Ammon's horn (tissue), 1 donor: ENCODE measurements at regions not wholly inside any gene's neighbourhood (a gene's known extent, or its start where the extent isn't known, plus 50 kb on each side); places are given as distances from the start of the nearest gene placed in this dataset.

ENCODE experiments used
- DNase-seq: peaks from one replicate; pipeline ENCODE4 v3.0.0-alpha.2; 2016; ENCODE audit warnings: low spot score

DNA sequence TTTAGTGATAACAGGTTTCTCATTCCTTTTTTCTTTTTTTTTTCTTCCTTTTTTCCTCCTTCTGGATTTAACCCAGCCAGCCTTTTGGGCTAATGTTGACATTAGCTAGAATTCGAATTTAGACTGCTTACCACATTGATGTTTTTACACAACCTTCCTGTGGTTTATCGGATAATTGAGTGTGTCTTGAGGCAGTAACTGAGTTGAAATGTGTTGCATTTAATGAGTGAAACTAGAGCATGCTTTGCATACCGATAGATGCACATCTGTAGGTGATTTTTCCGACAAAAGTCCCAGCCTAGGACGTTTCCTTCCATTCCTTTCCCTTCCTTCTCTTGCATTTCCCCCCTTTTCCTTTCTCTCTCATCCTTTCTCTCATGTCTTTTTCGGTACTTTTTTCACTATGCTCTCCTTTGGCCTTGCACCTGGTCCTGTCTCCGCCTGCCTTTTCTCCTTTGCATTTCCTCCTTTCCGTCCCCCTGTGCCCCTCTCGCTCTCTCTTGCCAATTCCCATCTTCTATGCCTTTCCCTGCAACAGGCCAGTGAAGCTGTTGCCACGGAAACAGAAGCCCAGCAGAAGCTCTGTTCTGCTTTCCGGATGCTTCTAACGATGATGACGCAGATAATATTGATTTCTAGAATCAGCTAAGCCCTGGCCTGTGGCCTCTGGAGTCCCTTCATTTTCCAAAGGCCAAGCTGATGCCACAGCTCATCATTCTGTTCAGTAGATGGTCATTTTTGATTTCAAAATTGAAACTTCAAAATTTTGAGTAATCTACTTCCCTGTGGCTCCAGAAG is 76.1 kb downstream of the SLC25A47 start:
- peak; percentile 56 for DNase-seq

DNA sequence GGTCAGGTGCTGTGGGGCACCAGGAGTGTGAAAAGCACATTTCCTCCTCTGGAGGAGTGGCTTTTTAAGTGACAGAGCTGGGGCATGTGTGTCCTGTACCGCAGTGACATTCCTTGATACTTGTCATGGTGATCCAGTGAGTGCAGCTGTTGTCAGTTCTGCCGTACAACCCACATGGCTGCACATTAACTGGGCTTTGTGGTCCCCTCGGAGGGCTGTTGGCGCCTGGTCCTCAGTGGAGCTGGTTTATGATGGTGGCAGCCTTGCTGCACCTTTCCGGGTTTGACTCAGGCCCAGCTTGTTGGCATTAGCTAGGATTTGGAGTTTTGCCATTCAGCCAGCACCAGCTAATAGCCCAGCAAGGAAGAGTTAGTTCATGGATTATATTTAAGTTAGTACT is 77.0 kb downstream of the SLC25A47 start:
- DNase-seq: no peak

DNA sequence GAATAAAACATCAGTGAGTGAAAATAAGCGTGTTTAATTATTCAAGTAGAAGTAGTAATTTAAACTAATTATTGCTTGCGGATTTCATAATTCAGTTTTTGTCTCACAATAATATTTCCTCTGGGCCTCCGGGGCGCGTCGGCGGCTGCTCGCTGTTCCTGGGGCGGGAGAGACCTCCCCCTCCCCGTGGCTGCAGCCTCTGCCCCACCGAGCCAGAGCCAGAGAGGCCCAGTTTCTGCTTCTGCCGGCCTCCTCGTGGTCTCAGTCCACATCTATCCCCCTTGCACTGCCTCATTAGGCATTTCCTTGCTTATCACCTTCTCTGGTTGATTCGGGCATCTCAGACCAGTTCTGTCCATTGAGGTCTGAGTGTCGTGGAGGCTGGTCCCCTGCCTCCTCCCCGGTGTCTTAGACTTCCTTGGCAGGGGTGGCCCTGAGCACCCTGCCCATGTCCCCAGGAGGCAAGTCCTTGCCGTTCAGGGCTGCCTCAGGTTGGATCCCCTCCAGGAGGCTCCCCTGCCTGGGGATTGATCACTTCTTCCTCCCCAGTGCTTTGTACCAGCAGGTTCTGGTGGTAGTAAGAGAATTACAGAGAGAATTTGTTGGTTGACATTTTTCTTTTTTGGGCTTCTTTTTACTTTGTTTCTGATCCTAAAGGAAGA is 78.0 kb downstream of the SLC25A47 start:
- no peak for DNase-seq

DNA sequence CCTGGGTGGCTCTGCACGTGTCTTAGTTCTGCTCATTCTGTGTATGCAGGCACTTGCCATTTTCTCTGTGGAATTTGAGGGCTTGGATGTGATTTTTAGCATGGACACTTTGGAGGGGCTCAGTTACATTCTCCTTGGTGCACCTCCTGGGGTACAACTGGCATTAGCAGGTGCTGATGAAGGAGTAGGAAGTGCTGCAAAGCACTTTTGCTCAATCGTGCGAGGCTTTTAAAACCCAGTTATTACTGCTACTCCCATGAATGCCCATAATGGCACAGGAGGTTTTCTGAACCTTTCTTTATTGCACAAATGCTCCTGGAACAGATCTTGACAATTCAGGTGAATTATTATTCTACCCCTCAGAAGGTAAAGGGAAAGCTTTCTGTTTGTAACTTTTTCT is 78.7 kb downstream of the SLC25A47 start:
- no peak for DNase-seq

DNA sequence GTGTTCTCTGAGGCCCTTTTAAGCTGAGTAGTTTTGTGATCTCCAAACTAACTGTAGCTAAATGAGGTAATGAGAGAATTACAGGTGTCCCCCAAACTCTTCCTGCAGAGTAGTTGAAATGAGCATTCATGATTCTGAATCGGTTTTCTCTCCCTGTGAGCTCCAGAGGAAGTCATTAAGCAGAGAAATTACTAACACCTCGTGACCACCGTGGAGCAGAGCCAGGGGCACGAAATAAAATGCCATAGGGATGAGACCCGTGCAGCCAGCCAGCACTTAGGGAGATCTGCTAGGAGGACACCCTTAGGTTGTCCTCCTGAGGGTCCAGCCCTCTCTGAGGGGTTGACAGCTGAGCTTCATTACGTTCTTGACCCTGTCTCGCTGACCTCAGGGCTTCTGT is 79.5 kb downstream of the SLC25A47 start:
- DNase-seq: no peak

DNA sequence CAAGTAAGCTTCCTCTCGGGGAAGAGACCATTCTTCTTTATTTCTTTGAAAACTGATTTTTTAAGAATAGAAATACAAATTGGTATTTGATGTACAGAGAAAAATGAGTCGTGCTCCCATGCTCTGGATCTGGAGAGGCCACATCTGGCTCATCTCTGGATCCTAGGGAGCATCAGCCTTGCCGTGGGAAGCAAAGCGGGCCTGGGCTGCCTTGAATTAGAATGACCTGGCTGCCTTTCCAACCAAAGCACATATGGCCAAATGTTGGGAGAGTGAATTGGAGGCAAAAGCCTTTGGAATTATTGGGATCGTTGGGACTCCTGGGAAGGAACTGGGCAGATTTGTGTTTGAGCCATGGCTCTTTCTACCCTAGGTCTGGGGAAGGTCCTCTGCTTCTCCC is 80.0 kb downstream of the SLC25A47 start:
- DNase-seq: no peak

DNA sequence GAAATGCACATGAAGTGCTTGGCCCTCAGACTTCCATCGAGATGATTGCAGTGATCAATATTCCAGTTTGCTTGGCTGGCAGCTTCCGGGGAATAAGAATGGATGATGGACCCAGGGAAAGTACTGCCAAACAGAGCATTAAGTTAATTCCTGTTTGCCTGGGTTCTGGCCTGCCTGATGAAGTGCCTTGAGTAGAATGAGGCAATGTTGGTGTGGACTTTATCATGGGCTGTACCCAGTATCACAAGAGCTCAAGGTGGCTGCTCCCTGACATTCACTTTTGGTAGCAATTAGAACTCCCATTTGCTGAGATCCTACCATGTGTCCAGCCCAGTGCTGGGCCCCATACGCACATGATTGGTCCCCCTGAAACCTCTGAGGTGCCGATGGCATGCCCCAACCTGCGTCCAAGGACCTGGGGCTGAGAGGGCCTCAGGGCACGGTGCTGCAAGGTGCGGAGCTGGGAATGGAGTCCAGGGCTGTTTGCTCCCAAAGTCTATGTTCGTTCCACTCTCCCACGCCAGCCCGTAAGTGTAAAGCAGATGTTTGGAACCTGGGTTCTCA is 80.7 kb downstream of the SLC25A47 start:
- DNase-seq: no peak

DNA sequence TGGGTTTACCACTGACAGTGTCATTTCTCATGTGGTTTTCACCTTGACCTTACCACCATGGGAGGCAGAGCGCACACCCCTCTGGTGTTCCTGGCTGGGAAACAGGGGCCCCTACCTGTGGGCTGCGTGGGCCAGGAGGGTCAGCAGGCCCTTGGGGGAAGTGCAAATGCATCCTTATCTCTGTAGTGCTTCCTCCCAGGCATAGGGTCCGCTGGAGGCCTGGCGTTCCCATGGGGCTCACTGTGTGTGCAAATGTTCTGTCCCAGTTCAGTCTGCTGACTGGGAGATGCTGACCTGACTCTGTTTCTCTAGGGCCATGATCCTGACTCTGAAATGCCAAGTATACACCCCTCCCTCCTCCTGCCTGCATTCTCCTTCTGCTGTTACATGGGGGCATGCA is 81.3 kb downstream of the SLC25A47 start:
- no peak for DNase-seq

DNA sequence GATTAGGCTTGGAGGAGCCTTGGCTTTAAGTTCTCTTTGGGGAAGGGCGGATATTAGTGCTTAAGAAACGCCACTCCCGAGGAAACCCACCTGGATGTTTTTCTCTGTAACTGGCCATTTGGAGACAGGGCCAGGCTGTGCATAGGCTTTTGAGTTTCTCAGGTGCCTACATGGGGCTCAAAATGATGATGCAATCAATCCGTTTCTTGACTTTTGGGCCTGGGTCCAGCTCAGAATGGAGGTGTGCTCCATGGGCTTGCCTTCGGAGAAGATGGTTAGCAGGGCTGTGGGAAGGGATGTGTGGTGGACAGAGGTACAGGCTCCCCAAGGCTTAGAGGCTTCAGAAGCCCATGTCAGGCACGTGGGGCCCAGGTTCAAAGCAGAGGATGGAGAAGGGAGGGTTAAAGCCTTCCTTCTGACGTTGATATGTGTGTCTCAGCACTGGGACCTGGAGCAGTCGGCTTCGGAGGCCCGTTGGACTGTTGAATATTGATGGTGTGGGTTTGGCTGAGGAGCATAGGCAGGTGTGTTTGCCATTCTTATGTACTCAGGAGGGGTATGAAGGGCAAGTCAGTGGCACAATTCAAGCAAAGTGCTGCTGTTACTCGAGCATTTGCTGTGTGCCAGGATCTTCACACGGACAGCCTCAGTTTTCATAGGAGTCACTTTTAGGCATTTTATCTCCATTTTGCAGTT is 82.8 kb downstream of the SLC25A47 start:
- no peak for DNase-seq

DNA sequence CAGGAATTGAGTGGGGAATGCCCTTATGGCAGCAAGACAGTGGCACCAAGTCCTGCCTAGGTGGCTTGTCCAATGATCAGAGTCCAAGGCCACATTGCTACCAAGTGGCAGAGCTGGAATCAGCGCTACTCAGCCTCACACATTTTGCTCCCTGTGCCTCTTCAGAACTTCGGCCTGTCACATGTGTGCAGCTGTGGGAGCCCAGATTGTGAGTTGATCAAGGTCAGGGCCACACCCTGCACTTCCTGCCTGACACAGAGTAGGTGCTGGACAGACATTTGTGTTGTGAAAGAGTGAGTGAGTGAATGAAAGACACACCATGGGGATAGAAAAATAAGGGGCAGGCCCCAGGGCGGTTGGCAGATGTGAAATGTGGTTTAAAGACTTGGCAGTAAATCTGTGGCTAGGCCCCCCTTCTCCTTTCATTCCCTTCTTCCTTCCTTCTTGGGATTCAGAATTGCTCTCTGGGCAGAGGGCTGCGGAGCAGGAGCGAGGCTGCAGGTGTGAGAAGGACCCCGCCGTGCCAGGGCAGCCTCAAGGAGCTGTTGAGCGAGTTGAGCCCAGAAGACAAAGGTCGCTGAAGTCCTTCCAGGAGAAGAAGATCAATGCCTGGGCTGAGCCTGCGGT is 83.5 kb downstream of the SLC25A47 start:
- no peak for DNase-seq

DNA sequence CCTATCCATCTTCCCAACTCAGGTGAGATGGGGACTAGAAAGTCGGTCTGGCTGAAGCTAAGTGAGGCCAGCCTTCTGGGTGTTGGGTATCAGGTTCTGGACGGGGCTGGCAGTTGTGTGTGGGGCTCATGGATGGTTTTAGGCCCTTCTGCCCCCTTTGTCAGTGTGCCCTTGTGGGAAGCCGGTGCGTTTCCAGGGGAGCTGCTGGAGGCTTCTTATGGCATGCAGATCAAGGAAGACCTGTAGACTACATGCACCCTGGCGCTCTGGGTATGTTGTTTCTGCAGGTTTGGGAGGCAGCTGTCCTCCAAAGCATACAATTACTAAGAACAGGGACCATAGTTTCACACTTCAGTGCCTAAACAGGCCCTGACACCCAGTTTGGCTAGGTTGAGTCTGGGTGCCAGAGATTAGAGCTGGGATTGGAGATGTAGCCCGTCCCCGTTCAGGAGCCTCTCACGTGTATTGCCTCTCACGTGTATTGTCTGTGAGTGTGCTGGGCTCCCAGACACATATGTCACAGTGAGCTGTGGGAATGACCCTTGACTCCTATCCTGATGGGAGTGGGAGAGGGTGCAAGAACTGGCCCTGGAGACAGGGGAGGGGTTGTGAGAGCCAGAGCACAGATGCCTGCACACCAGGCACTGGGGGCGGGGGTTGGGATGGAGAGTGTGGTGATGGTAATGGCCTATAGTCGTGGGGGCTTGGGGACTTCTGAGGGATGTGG is 84.4 kb downstream of the SLC25A47 start:
- no peak for DNase-seq

DNA sequence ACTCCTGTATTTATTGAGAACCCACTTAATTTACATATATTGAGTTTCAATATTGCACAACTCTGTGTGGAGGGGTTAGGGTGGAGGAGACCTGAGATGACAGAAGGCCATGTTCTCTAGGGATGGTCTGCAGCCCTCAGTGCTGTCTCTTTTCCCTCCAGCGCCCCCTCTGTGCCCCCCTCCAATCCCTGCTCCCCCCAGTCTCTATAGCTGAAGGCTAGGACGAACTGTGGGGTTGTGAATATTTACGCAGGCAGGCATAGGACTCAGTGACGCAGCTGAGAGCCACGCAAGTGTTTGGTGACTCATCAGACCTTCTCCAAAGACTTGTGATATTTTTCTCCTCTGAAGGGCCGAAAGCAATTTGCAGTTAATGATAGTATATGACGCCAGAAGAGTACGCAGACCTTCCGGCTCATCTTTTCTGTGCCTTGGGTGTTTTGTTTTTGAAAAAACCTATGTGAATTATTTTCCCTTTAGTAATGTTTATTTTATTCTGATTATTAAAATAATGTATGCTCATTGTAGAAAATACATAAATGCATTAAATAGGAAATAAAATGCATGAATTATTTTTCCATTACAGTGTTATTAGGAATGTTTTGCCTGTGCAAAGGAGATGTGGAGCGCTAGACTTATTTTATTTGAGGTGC is 85.3 kb downstream of the SLC25A47 start:
- no peak for DNase-seq

DNA sequence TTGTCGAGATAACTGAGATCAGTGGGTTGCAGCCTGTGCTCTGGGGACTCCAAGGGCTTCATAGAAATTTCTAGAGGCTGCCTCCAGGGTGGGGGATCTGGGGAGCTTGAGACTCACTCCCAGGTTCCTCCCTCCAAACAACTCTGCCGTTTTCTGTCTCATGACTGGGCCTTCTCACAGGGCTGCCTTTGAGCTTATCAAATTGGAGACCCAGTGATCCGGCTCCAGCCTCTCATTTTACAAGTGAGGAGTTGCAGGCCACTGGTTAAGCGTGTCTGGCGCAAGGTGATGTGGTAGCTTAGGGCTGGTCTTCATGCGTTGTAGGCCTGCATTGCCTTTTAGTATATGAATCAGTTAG is 85.8 kb downstream of the SLC25A47 start:
- no peak for DNase-seq

DNA sequence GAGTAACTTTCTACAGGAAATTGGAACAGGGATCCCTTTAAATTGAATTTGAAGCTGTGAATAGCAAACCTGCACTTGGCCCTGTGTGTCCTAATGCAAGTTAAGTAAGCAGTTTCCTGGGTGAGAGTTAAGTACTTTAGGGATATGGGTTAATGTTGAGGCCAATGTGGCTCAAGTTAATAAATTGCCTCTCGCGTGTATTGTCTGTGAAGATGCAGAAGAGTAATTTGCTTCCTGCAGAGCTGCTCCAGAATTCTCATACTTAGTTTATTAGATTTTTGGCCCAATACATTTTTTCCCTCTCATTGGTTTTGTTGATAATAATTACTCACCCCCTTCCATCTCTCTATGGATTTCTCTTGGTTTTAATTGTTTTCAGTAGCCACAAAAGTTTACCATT is 86.5 kb downstream of the SLC25A47 start:
- no peak for DNase-seq

DNA sequence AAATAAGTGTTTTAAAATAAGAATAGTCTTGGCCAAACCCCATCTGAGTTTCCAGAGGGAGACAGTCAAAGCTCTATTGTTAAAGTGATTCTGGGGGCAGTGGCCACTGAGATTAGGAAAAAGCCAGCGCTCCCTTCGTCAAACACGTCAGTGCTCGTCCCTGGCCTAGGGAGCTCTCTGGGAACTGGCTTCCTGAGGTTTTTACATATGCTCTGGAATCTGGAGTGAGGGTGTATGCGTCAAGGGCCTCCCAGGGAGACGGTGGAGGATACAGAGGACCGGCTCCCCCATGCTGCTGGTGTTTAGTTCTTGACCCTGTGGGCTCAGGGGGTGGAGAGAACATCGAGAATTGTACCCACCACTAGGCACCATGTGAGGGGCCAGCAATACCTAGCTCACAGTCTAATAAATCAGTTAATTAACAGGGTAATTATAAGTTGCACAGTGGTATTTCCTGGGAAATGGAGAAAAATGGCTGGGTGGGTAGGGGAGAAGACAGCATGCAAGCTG is 87.0 kb downstream of the SLC25A47 start:
- no peak for DNase-seq

DNA sequence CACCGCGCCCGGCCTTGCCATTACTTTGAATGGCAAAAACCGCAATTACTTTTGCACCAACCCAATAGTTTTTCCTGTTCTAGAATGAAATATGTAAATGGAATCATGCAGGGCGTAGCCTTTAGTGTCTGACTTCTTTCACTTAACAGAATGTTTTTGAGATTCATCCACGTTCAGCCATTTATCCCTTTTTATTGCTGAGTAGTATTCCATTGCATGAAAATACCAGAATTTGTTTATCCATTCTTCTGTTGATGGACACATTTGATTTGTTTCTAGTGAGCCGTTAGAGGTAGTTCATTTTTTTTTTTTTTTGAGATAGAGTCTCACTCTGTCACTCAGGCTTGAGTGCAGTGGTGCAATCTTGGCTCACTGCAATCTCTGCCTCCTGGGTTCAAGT is 90.6 kb downstream of the SLC25A47 start:
- DNase-seq: no peak

DNA sequence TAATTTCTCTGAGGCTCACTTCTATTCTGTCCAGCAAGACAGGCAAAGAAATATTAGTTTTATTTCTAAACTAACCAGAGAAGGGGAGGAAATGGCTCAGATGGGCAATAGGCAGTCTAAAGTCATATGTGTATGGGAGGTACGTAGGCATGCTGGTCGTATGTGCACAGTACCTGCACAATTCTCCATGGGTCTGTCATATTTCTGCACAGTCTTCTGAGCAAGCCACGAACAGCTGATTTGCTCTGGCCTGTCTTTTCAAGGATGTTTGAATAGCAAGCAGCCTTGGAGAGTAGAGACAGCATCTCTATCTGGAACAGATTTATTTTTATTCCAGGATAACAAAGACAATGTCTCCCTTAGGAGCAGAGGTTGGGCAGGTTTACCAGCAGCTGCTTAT is 92.1 kb downstream of the SLC25A47 start:
- no peak for DNase-seq

DNA sequence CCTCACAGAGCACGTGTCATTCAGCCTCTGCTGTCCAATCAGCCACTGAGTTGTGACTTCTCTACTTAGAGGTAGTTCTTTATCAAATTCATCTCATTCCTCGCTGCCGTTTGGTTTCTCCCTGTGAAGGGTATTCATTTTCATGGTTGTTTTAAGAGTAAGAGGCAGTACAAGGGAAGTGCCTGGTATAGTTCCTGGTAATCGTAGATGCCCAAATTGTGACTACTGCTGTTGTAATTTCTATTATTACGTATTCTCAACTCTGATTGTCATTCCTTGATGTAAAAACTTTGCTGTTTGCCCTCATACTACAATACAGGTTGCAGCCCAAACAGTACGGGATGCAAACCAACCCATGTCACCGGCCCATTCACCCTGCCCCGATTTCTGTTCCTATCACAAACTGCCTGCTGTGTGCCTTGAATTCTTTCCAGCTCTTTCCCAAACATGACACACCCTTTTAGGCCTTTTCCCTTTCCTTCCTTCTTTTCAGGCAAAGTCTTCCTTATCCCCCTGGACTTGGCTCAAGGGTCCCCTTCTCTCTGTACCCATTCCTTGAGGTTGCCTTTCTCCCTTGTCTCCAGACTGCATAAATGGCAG is 93.0 kb downstream of the SLC25A47 start:
- DNase-seq: no peak

DNA sequence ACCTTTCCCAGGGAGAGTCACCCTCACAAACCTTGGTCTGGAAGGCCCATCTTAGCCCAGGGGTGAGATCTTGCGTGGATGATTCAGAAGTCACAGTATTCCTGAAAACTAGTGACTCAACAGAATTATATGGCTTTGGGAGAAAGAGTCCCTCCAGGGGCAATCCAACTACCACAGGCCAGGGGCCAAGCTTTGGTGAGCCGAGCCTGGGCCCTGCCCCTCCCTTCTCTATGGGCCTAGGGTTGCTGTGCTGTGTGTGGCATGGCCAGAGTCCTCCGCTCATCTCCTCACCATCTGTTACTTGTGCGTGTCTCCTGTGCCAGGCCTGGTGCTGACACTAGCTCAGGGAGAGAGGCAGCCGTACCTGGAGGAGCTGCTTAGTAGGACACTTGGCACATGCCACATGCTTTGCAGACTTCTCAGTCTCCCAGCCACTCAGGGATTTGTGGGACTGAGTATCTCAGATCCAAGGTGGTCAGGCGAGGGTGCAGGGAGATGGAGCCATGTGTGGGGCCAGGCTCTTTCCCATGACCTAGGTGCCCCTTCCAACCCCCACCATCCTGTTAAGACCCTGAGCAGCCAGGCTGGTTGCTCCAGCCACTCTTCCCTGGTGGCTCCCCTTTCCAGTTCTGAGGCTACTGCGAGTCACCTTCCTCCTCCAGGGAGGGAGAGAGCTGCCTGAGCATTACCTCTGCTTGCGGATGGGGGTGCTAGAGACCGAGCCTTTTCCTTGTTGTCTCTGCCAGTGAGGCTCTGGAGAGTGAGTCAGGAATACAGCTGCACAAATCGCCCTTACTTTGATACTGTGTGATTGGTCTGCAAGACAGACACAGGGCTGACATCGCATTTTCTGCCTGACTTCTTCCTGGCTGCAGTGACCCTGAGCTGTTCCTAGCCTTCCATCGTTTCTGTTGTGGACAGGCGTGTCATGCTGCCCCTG is 94.1 kb downstream of the SLC25A47 start:
- peak; percentile 80 for DNase-seq

DNA sequence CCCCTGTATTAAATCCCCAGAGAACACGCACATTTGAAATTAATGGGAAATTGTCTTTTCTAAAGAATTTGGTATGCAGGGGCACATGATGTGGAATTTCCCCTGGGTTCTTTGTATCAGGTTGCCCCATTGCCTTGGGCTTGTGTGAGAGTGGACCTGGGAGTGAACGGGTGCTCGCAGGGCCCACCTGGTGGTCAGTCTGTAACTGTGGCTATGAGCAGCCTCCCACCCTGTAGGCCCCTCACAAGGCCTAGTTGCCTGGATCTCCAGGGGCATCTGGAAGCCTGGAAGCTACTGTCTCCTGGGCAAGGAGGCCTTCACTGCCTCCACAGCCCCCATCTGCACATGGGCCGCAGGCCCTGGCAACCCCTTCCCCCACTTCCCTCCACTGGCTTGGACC is 96.7 kb downstream of the SLC25A47 start:
- DNase-seq: no peak
